ENCODE measurements at regions not wholly inside any gene's neighbourhood (a gene's known extent, or its start where the extent isn't known, plus 50 kb on each side); places are given as distances from the start of the nearest gene placed in this dataset.

GRCh38 chr7:153380636-153381035, 621.1 kb downstream of the ACTR3B start:
- no peak overlapping the region for H3K56ac ChIP-seq (ENCODE audit: low read length)
- no peak overlapping the region for H3K23ac ChIP-seq (ENCODE audit: low read length)
- no peak overlapping the region for H2BK15ac ChIP-seq (replicated peaks; ENCODE audit: low read depth)
- no peak overlapping the region for H3K18ac ChIP-seq (ENCODE audit: low read length)
- H3K27me3 ChIP-seq (ENCODE audit: insufficient read depth, low read length, poor library complexity) = no peaks in the 10 kb centered on the region
- no peaks in the 10 kb centered on the region for H3K4me1 ChIP-seq (ENCODE audit: control insufficient read depth, low read depth, low read length)
- no peak overlapping the region for H2AK5ac ChIP-seq (ENCODE audit: low read length)
- no peak overlapping the region for H4K5ac ChIP-seq (ENCODE audit: low read length)
- DNase-seq = no peak
- no CpG with 5 or more reads among the region's 7 CpGs for WGBS (ENCODE audit: extremely low coverage, insufficient coverage, low lambda C conversion rate)
- no peak overlapping the region for H3K27ac ChIP-seq (ENCODE audit: low read depth, low read length)
- H3K4me3 ChIP-seq (ENCODE audit: low read length) = no peak overlapping the region
- H3K79me1 ChIP-seq (ENCODE audit: low read length) = no peaks in the 10 kb centered on the region
- H2BK120ac ChIP-seq (ENCODE audit: low read depth, low read length) = no peak overlapping the region
- no peak overlapping the region for H2BK5ac ChIP-seq (ENCODE audit: low read length)
- no peak overlapping the region for H3K4ac ChIP-seq (ENCODE audit: low read depth, low read length)
- H3K36me3 ChIP-seq (ENCODE audit: control insufficient read depth, insufficient read depth, low read length) = no peaks in the 10 kb centered on the region
- H3K4me2 ChIP-seq (ENCODE audit: low read length) = no peak overlapping the region
- H3K9ac ChIP-seq (ENCODE audit: low read length) = no peak overlapping the region
- no peaks in the 10 kb centered on the region for H3K79me2 ChIP-seq (ENCODE audit: control insufficient read depth, insufficient read depth, low read length)
- H4K8ac ChIP-seq (ENCODE audit: low read depth, low read length) = no peak overlapping the region

DNA sequence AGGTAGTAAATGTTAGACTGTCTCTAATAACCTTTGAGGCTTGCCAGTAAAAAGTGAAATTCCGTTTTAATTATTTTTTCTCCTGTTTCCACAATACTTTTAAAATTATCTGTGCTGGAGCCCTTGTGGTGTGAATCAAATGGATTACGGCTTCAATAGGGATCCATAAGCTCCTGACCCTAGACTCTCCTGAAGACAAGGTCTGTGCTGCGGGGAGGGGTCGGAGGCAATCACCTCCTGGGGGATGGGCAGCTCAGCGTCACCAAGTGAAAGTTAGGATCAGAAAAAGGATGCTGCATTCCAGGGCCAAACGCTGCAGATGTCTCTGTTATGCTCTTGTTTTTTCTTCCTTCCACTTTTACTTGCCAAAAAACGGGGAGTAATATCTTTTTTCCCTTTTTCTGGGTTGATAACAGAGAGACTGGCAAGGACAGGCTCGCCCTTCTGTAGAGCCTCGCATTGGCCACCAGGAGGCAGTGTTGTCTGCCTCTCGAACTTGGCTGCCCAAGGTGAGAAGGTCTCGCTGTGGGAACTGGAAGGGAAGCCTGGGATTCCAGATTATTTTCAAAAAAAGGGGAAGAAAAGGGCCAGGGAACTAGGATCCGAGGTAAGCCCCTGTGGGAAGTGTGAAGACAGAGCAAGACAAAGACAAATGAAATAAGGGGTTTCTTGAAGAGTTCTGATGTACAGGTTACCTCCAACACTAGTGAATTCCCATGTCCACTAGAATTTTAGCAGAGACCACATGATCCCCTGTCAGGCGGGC, 621.9 kb downstream of the ACTR3B start:
- Histone ChIP-seq H3K27ac (ENCODE audit: low read depth, low read length) (no peak overlapping the region), H3K18ac (ENCODE audit: low read length) (no peak overlapping the region), H4K8ac (ENCODE audit: low read depth, low read length) (no peak overlapping the region), H3K79me1 (ENCODE audit: low read length) (no peaks in the 10 kb centered on the region), H3K79me2 (ENCODE audit: control insufficient read depth, insufficient read depth, low read length) (no peaks in the 10 kb centered on the region), H3K36me3 (ENCODE audit: control insufficient read depth, insufficient read depth, low read length) (no peaks in the 10 kb centered on the region), H3K27me3 (ENCODE audit: insufficient read depth, low read length, poor library complexity) (no peaks in the 10 kb centered on the region), H3K4ac (ENCODE audit: low read depth, low read length) (no peak overlapping the region), H2AK5ac (ENCODE audit: low read length) (no peak overlapping the region), H3K4me1 (ENCODE audit: control insufficient read depth, low read depth, low read length) (no peaks in the 10 kb centered on the region), H2BK15ac (replicated peaks; ENCODE audit: low read depth) (no peak overlapping the region), H4K5ac (ENCODE audit: low read length) (no peak overlapping the region), H3K4me2 (ENCODE audit: low read length) (no peak overlapping the region), H2BK120ac (ENCODE audit: low read depth, low read length) (no peak overlapping the region), H2BK5ac (ENCODE audit: low read length) (no peak overlapping the region), H3K23ac (ENCODE audit: low read length) (no peak overlapping the region), H3K4me3 (ENCODE audit: low read length) (no peak overlapping the region), H3K9ac (ENCODE audit: low read length) (no peak overlapping the region), H3K56ac (ENCODE audit: low read length) (peak overlapping the region; percentile 8)
- no CpG with 5 or more reads among the region's 13 CpGs for WGBS (ENCODE audit: extremely low coverage, insufficient coverage, low lambda C conversion rate)
- peak; percentile 80 for DNase-seq

DNA sequence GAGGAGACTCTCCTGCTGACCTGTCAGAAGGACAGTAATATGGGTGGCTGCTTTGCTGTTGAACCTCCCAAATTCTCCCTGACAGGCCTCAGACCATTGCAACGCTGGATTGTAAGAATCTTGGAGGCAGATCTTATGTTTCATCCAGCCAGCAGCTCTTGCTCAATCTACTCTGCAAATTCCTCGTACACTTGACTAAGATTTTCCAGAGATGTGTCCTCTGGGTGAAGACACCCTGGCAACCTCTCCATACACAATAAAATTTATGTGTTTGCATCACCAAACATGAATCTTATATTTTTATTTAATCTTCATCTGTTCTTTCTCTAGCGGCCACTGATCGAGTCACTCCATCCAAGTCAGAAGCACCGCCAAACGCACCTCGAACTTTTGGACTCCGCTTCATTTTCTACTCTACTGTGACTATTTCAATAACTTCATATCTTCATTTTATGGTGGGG, 623.1 kb downstream of the ACTR3B start:
- no peak overlapping the region for H3K4ac ChIP-seq (ENCODE audit: low read depth, low read length)
- no peak overlapping the region for H3K4me2 ChIP-seq (ENCODE audit: low read length)
- H3K79me2 ChIP-seq (ENCODE audit: control insufficient read depth, insufficient read depth, low read length) = no peaks in the 10 kb centered on the region
- H4K8ac ChIP-seq (ENCODE audit: low read depth, low read length) = no peak overlapping the region
- no peak overlapping the region for H3K56ac ChIP-seq (ENCODE audit: low read length)
- no peak overlapping the region for H3K9ac ChIP-seq (ENCODE audit: low read length)
- WGBS (ENCODE audit: extremely low coverage, insufficient coverage, low lambda C conversion rate) = 100% methylated on average over 3 of the region's 8 CpGs
- DNase-seq = no peak
- H3K27ac ChIP-seq (ENCODE audit: low read depth, low read length) = no peak overlapping the region
- H3K4me3 ChIP-seq (ENCODE audit: low read length) = no peak overlapping the region
- no peak overlapping the region for H2BK5ac ChIP-seq (ENCODE audit: low read length)
- no peak overlapping the region for H3K23ac ChIP-seq (ENCODE audit: low read length)
- no peak overlapping the region for H4K5ac ChIP-seq (ENCODE audit: low read length)
- no peaks in the 10 kb centered on the region for H3K27me3 ChIP-seq (ENCODE audit: insufficient read depth, low read length, poor library complexity)
- H3K18ac ChIP-seq (ENCODE audit: low read length) = no peak overlapping the region
- H2BK15ac ChIP-seq (replicated peaks; ENCODE audit: low read depth) = no peak overlapping the region
- H3K79me1 ChIP-seq (ENCODE audit: low read length) = no peaks in the 10 kb centered on the region
- H2BK120ac ChIP-seq (ENCODE audit: low read depth, low read length) = no peak overlapping the region
- H2AK5ac ChIP-seq (ENCODE audit: low read length) = no peak overlapping the region
- H3K36me3 ChIP-seq (ENCODE audit: control insufficient read depth, insufficient read depth, low read length) = no peaks in the 10 kb centered on the region
- H3K4me1 ChIP-seq (ENCODE audit: control insufficient read depth, low read depth, low read length) = no peaks in the 10 kb centered on the region

DNA sequence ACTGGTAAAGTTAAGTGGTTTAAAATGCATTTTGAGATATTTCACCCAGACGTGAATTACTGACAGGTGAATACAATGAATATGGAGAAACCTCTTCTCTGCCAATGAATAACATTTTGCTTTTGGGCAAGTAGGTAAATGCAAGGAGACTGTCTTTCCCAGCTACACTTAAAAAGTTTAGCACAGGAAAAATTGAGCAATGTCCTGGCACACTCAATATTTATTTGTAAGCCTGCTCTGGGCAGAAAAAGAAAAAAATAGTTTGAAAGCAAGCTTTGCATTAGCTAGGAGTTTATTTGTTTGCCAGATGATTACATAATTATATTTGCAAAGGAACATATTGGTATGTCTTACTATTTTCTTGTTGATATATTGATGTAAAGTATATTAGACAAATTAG, 624.2 kb downstream of the ACTR3B start:
- Histone ChIP-seq H3K4me1 (ENCODE audit: control insufficient read depth, low read depth, low read length) (no peaks in the 10 kb centered on the region), H3K79me2 (ENCODE audit: control insufficient read depth, insufficient read depth, low read length) (no peaks in the 10 kb centered on the region), H3K4me3 (ENCODE audit: low read length) (no peak overlapping the region), H3K36me3 (ENCODE audit: control insufficient read depth, insufficient read depth, low read length) (no peaks in the 10 kb centered on the region), H2AK5ac (ENCODE audit: low read length) (no peak overlapping the region), H2BK5ac (ENCODE audit: low read length) (no peak overlapping the region), H3K18ac (ENCODE audit: low read length) (no peak overlapping the region), H3K27me3 (ENCODE audit: insufficient read depth, low read length, poor library complexity) (no peaks in the 10 kb centered on the region), H2BK120ac (ENCODE audit: low read depth, low read length) (no peak overlapping the region), H4K8ac (ENCODE audit: low read depth, low read length) (no peak overlapping the region), H3K23ac (ENCODE audit: low read length) (no peak overlapping the region), H4K5ac (ENCODE audit: low read length) (no peak overlapping the region), H3K27ac (ENCODE audit: low read depth, low read length) (no peak overlapping the region), H2BK15ac (replicated peaks; ENCODE audit: low read depth) (no peak overlapping the region), H3K4me2 (ENCODE audit: low read length) (no peak overlapping the region), H3K9ac (ENCODE audit: low read length) (no peak overlapping the region), H3K79me1 (ENCODE audit: low read length) (no peaks in the 10 kb centered on the region), H3K4ac (ENCODE audit: low read depth, low read length) (no peak overlapping the region), H3K56ac (ENCODE audit: low read length) (no peak overlapping the region)
- DNase-seq = no peak
- no CpG with 5 or more reads among the region's 1 CpG for WGBS (ENCODE audit: extremely low coverage, insufficient coverage, low lambda C conversion rate)

DNA sequence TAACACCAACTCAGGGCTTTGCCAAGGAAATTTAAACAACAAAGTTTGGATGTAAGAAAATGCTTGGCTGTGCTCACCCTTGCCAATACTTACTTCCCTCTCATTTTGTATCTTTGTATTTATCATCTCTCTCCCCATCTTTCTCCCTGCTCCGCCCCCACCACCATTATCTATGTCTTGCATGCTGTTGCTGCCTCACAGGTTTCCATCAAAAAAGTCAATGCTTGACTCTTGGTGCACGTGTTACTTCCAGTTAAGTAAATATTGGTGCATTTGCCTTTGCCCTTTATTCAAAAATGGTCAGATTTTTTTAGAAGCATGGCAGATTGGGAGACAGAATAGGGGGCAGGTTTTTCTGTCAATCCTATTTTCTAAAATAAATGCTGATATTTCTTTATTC, 626.0 kb downstream of the ACTR3B start:
- no peak overlapping the region for H3K23ac ChIP-seq (ENCODE audit: low read length)
- no peak overlapping the region for H3K4me3 ChIP-seq (ENCODE audit: low read length)
- H3K56ac ChIP-seq (ENCODE audit: low read length) = no peak overlapping the region
- H3K27me3 ChIP-seq (ENCODE audit: insufficient read depth, low read length, poor library complexity) = no peaks in the 10 kb centered on the region
- H3K27ac ChIP-seq (ENCODE audit: low read depth, low read length) = no peak overlapping the region
- no peak overlapping the region for H2BK5ac ChIP-seq (ENCODE audit: low read length)
- no CpG with 5 or more reads among the region's 2 CpGs for WGBS (ENCODE audit: extremely low coverage, insufficient coverage, low lambda C conversion rate)
- no peak overlapping the region for H2BK15ac ChIP-seq (replicated peaks; ENCODE audit: low read depth)
- H3K4me1 ChIP-seq (ENCODE audit: control insufficient read depth, low read depth, low read length) = no peaks in the 10 kb centered on the region
- no peak overlapping the region for H3K4ac ChIP-seq (ENCODE audit: low read depth, low read length)
- H3K9ac ChIP-seq (ENCODE audit: low read length) = no peak overlapping the region
- no peak overlapping the region for H4K5ac ChIP-seq (ENCODE audit: low read length)
- H3K79me2 ChIP-seq (ENCODE audit: control insufficient read depth, insufficient read depth, low read length) = no peaks in the 10 kb centered on the region
- H2BK120ac ChIP-seq (ENCODE audit: low read depth, low read length) = no peak overlapping the region
- no peak overlapping the region for H3K18ac ChIP-seq (ENCODE audit: low read length)
- no peak for DNase-seq
- no peak overlapping the region for H4K8ac ChIP-seq (ENCODE audit: low read depth, low read length)
- H3K36me3 ChIP-seq (ENCODE audit: control insufficient read depth, insufficient read depth, low read length) = no peaks in the 10 kb centered on the region
- H2AK5ac ChIP-seq (ENCODE audit: low read length) = no peak overlapping the region
- H3K4me2 ChIP-seq (ENCODE audit: low read length) = no peak overlapping the region
- H3K79me1 ChIP-seq (ENCODE audit: low read length) = no peaks in the 10 kb centered on the region

DNA sequence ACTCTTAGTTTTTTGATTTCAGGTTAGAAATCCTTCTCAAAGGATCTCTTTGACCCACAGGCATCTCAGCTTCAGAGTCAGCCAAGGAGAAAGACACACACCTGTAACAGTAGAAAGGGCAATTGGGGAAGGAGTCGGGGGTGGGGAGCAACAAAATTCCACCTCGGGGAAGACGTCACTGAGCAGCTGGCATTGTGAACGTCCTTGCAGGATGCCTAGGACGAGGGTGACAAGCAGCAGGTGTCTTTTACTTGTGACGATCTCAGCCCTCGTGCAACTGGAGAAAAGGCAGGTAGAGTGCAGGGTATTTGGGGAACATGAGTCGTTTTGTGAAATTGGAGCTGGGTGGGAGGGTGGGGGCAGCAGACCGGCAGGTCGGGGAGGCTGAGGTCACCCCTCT, 627.0 kb downstream of the ACTR3B start:
- DNase-seq = no peak
- Histone ChIP-seq H3K4me3 (ENCODE audit: low read length) (no peak overlapping the region), H2BK5ac (ENCODE audit: low read length) (no peak overlapping the region), H3K56ac (ENCODE audit: low read length) (no peak overlapping the region), H4K8ac (ENCODE audit: low read depth, low read length) (no peak overlapping the region), H3K36me3 (ENCODE audit: control insufficient read depth, insufficient read depth, low read length) (no peaks in the 10 kb centered on the region), H3K27ac (ENCODE audit: low read depth, low read length) (no peak overlapping the region), H3K27me3 (ENCODE audit: insufficient read depth, low read length, poor library complexity) (no peaks in the 10 kb centered on the region), H2BK15ac (replicated peaks; ENCODE audit: low read depth) (no peak overlapping the region), H3K23ac (ENCODE audit: low read length) (no peak overlapping the region), H3K9ac (ENCODE audit: low read length) (no peak overlapping the region), H3K79me2 (ENCODE audit: control insufficient read depth, insufficient read depth, low read length) (no peaks in the 10 kb centered on the region), H3K79me1 (ENCODE audit: low read length) (no peaks in the 10 kb centered on the region), H3K4me1 (ENCODE audit: control insufficient read depth, low read depth, low read length) (no peaks in the 10 kb centered on the region), H3K18ac (ENCODE audit: low read length) (no peak overlapping the region), H3K4me2 (ENCODE audit: low read length) (no peak overlapping the region), H4K5ac (ENCODE audit: low read length) (no peak overlapping the region), H2BK120ac (ENCODE audit: low read depth, low read length) (no peak overlapping the region), H3K4ac (ENCODE audit: low read depth, low read length) (no peak overlapping the region), H2AK5ac (ENCODE audit: low read length) (no peak overlapping the region)
- WGBS (ENCODE audit: extremely low coverage, insufficient coverage, low lambda C conversion rate) = no CpG with 5 or more reads among the region's 10 CpGs

Measured in mesendoderm (in vitro differentiated cells).